ENCODE measurements at regions not wholly inside any gene's neighbourhood (a gene's known extent, or its start where the extent isn't known, plus 50 kb on each side); places are given as distances from the start of the nearest gene placed in this dataset.

- H3K9me3 ChIP-seq (ENCODE audit: control insufficient read depth, low read length) = no peaks in the 10 kb centered on the region
- H3K36me3 ChIP-seq (ENCODE audit: control insufficient read depth, insufficient read depth, low read length) = no peaks in the 10 kb centered on the region
- no peak overlapping the region for H3K27ac ChIP-seq (ENCODE audit: low read depth, low read length, severe bottlenecking)
- WGBS, 2 experiments (ENCODE audit: insufficient coverage in 2 of 2) = 75 to 95% methylated on average over 1 to 2 of the region's 2 CpGs
- peaks cover 12% of the 10 kb centered on the region for H3K4me1 ChIP-seq (ENCODE audit: control insufficient read depth, insufficient read depth, low read length, poor library complexity, severe bottlenecking)
- no peak overlapping the region for H3K4me3 ChIP-seq (ENCODE audit: extremely low read depth, insufficient read depth, low read length, poor library complexity, severe bottlenecking)
Measured at GRCh38 chr13:72151241-72151640, 284.2 kb upstream of the DACH1 start.

- Histone ChIP-seq H3K9me3 (ENCODE audit: control insufficient read depth, low read length) (no peaks in the 10 kb centered on the region), H3K4me3 (ENCODE audit: extremely low read depth, insufficient read depth, low read length, poor library complexity, severe bottlenecking) (no peak overlapping the region), H3K27ac (ENCODE audit: low read depth, low read length, severe bottlenecking) (no peak overlapping the region), H3K36me3 (ENCODE audit: control insufficient read depth, insufficient read depth, low read length) (no peaks in the 10 kb centered on the region), H3K4me1 (ENCODE audit: control insufficient read depth, insufficient read depth, low read length, poor library complexity, severe bottlenecking) (peaks cover 12% of the 10 kb centered on the region)
- WGBS, 2 experiments (ENCODE audit: insufficient coverage in 2 of 2) = 71 to 81% methylated on average over 3 of the region's 3 CpGs
Measured at GRCh38 chr13:72150502-72150901, 283.5 kb upstream of the DACH1 start.

- H3K36me3 ChIP-seq (ENCODE audit: control insufficient read depth, insufficient read depth, low read length) = no peaks in the 10 kb centered on the region
- H3K27ac ChIP-seq (ENCODE audit: low read depth, low read length, severe bottlenecking) = no peak overlapping the region
- peaks cover 19% of the 10 kb centered on the region for H3K4me1 ChIP-seq (ENCODE audit: control insufficient read depth, insufficient read depth, low read length, poor library complexity, severe bottlenecking)
- no peak overlapping the region for H3K4me3 ChIP-seq (ENCODE audit: extremely low read depth, insufficient read depth, low read length, poor library complexity, severe bottlenecking)
- H3K9me3 ChIP-seq (ENCODE audit: control insufficient read depth, low read length) = no peaks in the 10 kb centered on the region
Measured at GRCh38 chr13:72149701-72150100, 282.7 kb upstream of the DACH1 start.

- WGBS, 2 experiments (ENCODE audit: insufficient coverage in 2 of 2) = 83 to 84% methylated on average over 5 of the region's 5 CpGs
- Histone ChIP-seq H3K9me3 (ENCODE audit: control insufficient read depth, low read length) (no peaks in the 10 kb centered on the region), H3K36me3 (ENCODE audit: control insufficient read depth, insufficient read depth, low read length) (no peaks in the 10 kb centered on the region), H3K27ac (ENCODE audit: low read depth, low read length, severe bottlenecking) (no peak overlapping the region), H3K4me3 (ENCODE audit: extremely low read depth, insufficient read depth, low read length, poor library complexity, severe bottlenecking) (no peak overlapping the region), H3K4me1 (ENCODE audit: control insufficient read depth, insufficient read depth, low read length, poor library complexity, severe bottlenecking) (peaks cover 24% of the 10 kb centered on the region)
Measured at GRCh38 chr13:72146816-72147215, 279.8 kb upstream of the DACH1 start.

GRCh38 chr13:72145383-72145782 is 278.4 kb upstream of the DACH1 start:
- H3K4me3 ChIP-seq (ENCODE audit: extremely low read depth, insufficient read depth, low read length, poor library complexity, severe bottlenecking) = no peak overlapping the region
- H3K27ac ChIP-seq (ENCODE audit: low read depth, low read length, severe bottlenecking) = no peak overlapping the region
- 100% methylated on average over 1 of the region's 2 CpGs for WGBS, 2 experiments (ENCODE audit: insufficient coverage in 2 of 2)
- H3K9me3 ChIP-seq (ENCODE audit: control insufficient read depth, low read length) = no peaks in the 10 kb centered on the region
- H3K36me3 ChIP-seq (ENCODE audit: control insufficient read depth, insufficient read depth, low read length) = no peaks in the 10 kb centered on the region
- peaks cover 16% of the 10 kb centered on the region for H3K4me1 ChIP-seq (ENCODE audit: control insufficient read depth, insufficient read depth, low read length, poor library complexity, severe bottlenecking)

GRCh38 chr13:72144636-72145035 is 277.6 kb upstream of the DACH1 start:
- Histone ChIP-seq H3K4me3 (ENCODE audit: extremely low read depth, insufficient read depth, low read length, poor library complexity, severe bottlenecking) (no peak overlapping the region), H3K36me3 (ENCODE audit: control insufficient read depth, insufficient read depth, low read length) (no peaks in the 10 kb centered on the region), H3K9me3 (ENCODE audit: control insufficient read depth, low read length) (no peaks in the 10 kb centered on the region), H3K4me1 (ENCODE audit: control insufficient read depth, insufficient read depth, low read length, poor library complexity, severe bottlenecking) (peaks cover 21% of the 10 kb centered on the region), H3K27ac (ENCODE audit: low read depth, low read length, severe bottlenecking) (no peak overlapping the region)

GRCh38 chr13:72141855-72142519 is 275.0 kb upstream of the DACH1 start:
- H3K27ac ChIP-seq (ENCODE audit: low read depth, low read length, severe bottlenecking) = no peak overlapping the region
- WGBS, 2 experiments (ENCODE audit: insufficient coverage in 2 of 2) = 100% methylated on average over 1 of the region's 3 CpGs
- no peaks in the 10 kb centered on the region for H3K9me3 ChIP-seq (ENCODE audit: control insufficient read depth, low read length)
- no peaks in the 10 kb centered on the region for H3K36me3 ChIP-seq (ENCODE audit: control insufficient read depth, insufficient read depth, low read length)
- no peak overlapping the region for H3K4me3 ChIP-seq (ENCODE audit: extremely low read depth, insufficient read depth, low read length, poor library complexity, severe bottlenecking)
- peaks cover 21% of the 10 kb centered on the region for H3K4me1 ChIP-seq (ENCODE audit: control insufficient read depth, insufficient read depth, low read length, poor library complexity, severe bottlenecking)

- Histone ChIP-seq H3K9me3 (ENCODE audit: control insufficient read depth, low read length) (no peaks in the 10 kb centered on the region), H3K4me3 (ENCODE audit: extremely low read depth, insufficient read depth, low read length, poor library complexity, severe bottlenecking) (no peak overlapping the region), H3K36me3 (ENCODE audit: control insufficient read depth, insufficient read depth, low read length) (no peaks in the 10 kb centered on the region), H3K27ac (ENCODE audit: low read depth, low read length, severe bottlenecking) (no peak overlapping the region), H3K4me1 (ENCODE audit: control insufficient read depth, insufficient read depth, low read length, poor library complexity, severe bottlenecking) (peaks cover 5% of the 10 kb centered on the region)
- 60% methylated on average over 1 of the region's 1 CpG; no CpG with 5 or more reads in 1 of the 2 experiments for WGBS, 2 experiments (ENCODE audit: insufficient coverage in 2 of 2)
Measured at GRCh38 chr13:72139192-72139591, 272.2 kb upstream of the DACH1 start.

GRCh38 chr13:72132075-72132474 is 265.1 kb upstream of the DACH1 start:
- peaks cover 4% of the 10 kb centered on the region for H3K4me1 ChIP-seq (ENCODE audit: control insufficient read depth, insufficient read depth, low read length, poor library complexity, severe bottlenecking)
- no peaks in the 10 kb centered on the region for H3K36me3 ChIP-seq (ENCODE audit: control insufficient read depth, insufficient read depth, low read length)
- H3K27ac ChIP-seq (ENCODE audit: low read depth, low read length, severe bottlenecking) = no peak overlapping the region
- WGBS, 2 experiments (ENCODE audit: insufficient coverage in 2 of 2) = 60% methylated on average over 1 of the region's 2 CpGs; no CpG with 5 or more reads in 1 of the 2 experiments
- no peak overlapping the region for H3K4me3 ChIP-seq (ENCODE audit: extremely low read depth, insufficient read depth, low read length, poor library complexity, severe bottlenecking)
- H3K9me3 ChIP-seq (ENCODE audit: control insufficient read depth, low read length) = no peaks in the 10 kb centered on the region

- H3K4me3 ChIP-seq (ENCODE audit: extremely low read depth, insufficient read depth, low read length, poor library complexity, severe bottlenecking) = no peak overlapping the region
- no peaks in the 10 kb centered on the region for H3K36me3 ChIP-seq (ENCODE audit: control insufficient read depth, insufficient read depth, low read length)
- no peak overlapping the region for H3K27ac ChIP-seq (ENCODE audit: low read depth, low read length, severe bottlenecking)
- no peaks in the 10 kb centered on the region for H3K9me3 ChIP-seq (ENCODE audit: control insufficient read depth, low read length)
- H3K4me1 ChIP-seq (ENCODE audit: control insufficient read depth, insufficient read depth, low read length, poor library complexity, severe bottlenecking) = peaks cover 12% of the 10 kb centered on the region
- no CpG with 5 or more reads among the region's 3 CpGs for WGBS, 2 experiments (ENCODE audit: insufficient coverage in 2 of 2)
Measured at GRCh38 chr13:72129117-72129516, 262.1 kb upstream of the DACH1 start.

GRCh38 chr13:72127031-72127430 is 260.0 kb upstream of the DACH1 start:
- Histone ChIP-seq H3K4me1 (ENCODE audit: control insufficient read depth, insufficient read depth, low read length, poor library complexity, severe bottlenecking) (peaks cover 12% of the 10 kb centered on the region), H3K9me3 (ENCODE audit: control insufficient read depth, low read length) (no peaks in the 10 kb centered on the region), H3K36me3 (ENCODE audit: control insufficient read depth, insufficient read depth, low read length) (no peaks in the 10 kb centered on the region), H3K27ac (ENCODE audit: low read depth, low read length, severe bottlenecking) (no peak overlapping the region), H3K4me3 (ENCODE audit: extremely low read depth, insufficient read depth, low read length, poor library complexity, severe bottlenecking) (no peak overlapping the region)
- WGBS, 2 experiments (ENCODE audit: insufficient coverage in 2 of 2) = 63% methylated on average over 1 of the region's 1 CpG; no CpG with 5 or more reads in 1 of the 2 experiments
